DND-41 (cell line): ENCODE measurements at regions not wholly inside any gene's neighbourhood (a gene's known extent, or its start where the extent isn't known, plus 50 kb on each side); places are given as distances from the start of the nearest gene placed in this dataset.
"Not testable (repeated sequence)": the region's sequence is repeated elsewhere in the genome, so short reads cannot be mapped to it uniquely, and the experiment has no call there.

Experiments
- ATAC-seq: fragments of 200-7000 bp; cut with Tn5 transposase; 3 replicates; pipeline ENCODE4 v1.9.1; 2021; ENCODE audit warnings: low read depth; ENCODE audit not compliant: insufficient read depth
- DNase-seq: peaks from one replicate; pipeline ENCODE4 v3.0.0-alpha.2; 2020
- H2AFZ ChIP-seq: 2 replicates; pipeline ENCODE4 v1.6.0; 2012; ENCODE audit warnings: low read depth, low read length
- H3K27ac ChIP-seq: 2 replicates; pipeline ENCODE4 v1.5.1; 2012; ENCODE audit warnings: low read length, inconsistent platforms
- H3K27me3 ChIP-seq: fragments of 200-600 bp; sonication (generic); 2 replicates; pipeline ENCODE4 v1.6.0; 2012; ENCODE audit warnings: low read length, mild to moderate bottlenecking, inconsistent platforms; ENCODE audit not compliant: insufficient read depth, poor library complexity
- H3K36me3 ChIP-seq: 2 replicates; pipeline ENCODE4 v1.5.1; 2012; ENCODE audit warnings: low read length, inconsistent platforms; ENCODE audit not compliant: insufficient read depth
- H3K4me1 ChIP-seq: 2 replicates; pipeline ENCODE4 v1.5.1; 2012; ENCODE audit warnings: mild to moderate bottlenecking, low read length; ENCODE audit not compliant: insufficient read depth
- H3K4me2 ChIP-seq: 2 replicates; pipeline ENCODE4 v1.6.0; 2012; ENCODE audit warnings: mild to moderate bottlenecking, moderate library complexity, low read length, inconsistent platforms; ENCODE audit not compliant: insufficient read depth
- H3K4me3 ChIP-seq, 2 experiments: fragments of 200-600 bp in 1 of 2; shearing (Covaris generic) in 1 of 2; 2 replicates each; pipeline ENCODE4 v1.5.1; 2012 to 2016; ENCODE audit warnings: inconsistent platforms in 2 of 2, low read length in 2 of 2, mild to moderate bottlenecking in 2 of 2, low read depth in 1 of 2, moderate library complexity in 1 of 2
- H3K79me2 ChIP-seq: 2 replicates; pipeline ENCODE4 v1.6.0; 2012; ENCODE audit warnings: low read length, inconsistent platforms; ENCODE audit not compliant: insufficient read depth
- H3K9ac ChIP-seq: 2 replicates; pipeline ENCODE4 v1.6.0; 2012; ENCODE audit warnings: low read depth, mild to moderate bottlenecking, inconsistent platforms, low read length, moderate library complexity
- H3K9me3 ChIP-seq: 2 replicates; pipeline ENCODE4 v1.5.1; 2012; ENCODE audit warnings: low read length, moderate library complexity, mild to moderate bottlenecking, inconsistent platforms; ENCODE audit not compliant: insufficient read depth, severe bottlenecking
- H4K20me1 ChIP-seq: 2 replicates; pipeline ENCODE4 v1.6.0; 2012; ENCODE audit warnings: low read length; ENCODE audit not compliant: insufficient read depth
- CTCF ChIP-seq: IDR thresholded peaks from 2 replicates; pipeline ENCODE4 v1.5.1; 2012; ENCODE audit warnings: borderline replicate concordance, low read length, moderate library complexity, mild to moderate bottlenecking; ENCODE audit not compliant: poor library complexity, severe bottlenecking; ENCODE audit errors: extremely low read depth
- EZH2 ChIP-seq: IDR thresholded peaks from 3 replicates; pipeline ENCODE4 v1.6.1; 2012; ENCODE audit warnings: borderline replicate concordance, low read depth, mild to moderate bottlenecking, moderate library complexity, low read length, inconsistent platforms; ENCODE audit not compliant: severe bottlenecking

- Histone ChIP-seq H3K4me2 (no peak overlapping the region), H3K27me3 (no peaks in the 10 kb centered on the region), H3K36me3 (no peaks in the 10 kb centered on the region), H3K9ac (no peak overlapping the region), H4K20me1 (no peaks in the 10 kb centered on the region), H3K4me3 (no peak overlapping the region), H3K27ac (no peak overlapping the region), H3K4me1 (no peaks in the 10 kb centered on the region), H2AFZ (no peak overlapping the region), H3K79me2 (no peaks in the 10 kb centered on the region), H3K9me3 (no peaks in the 10 kb centered on the region)
- DNase-seq (no peak), ATAC-seq (no peak)
- TF ChIP-seq CTCF: no peak
- no peak for TF ChIP-seq EZH2
Observed at GRCh38 chr18:10249270-10249669, 205.2 kb upstream of the APCDD1 start.

- Histone ChIP-seq H3K27me3 (no peaks in the 10 kb centered on the region), H3K79me2 (no peaks in the 10 kb centered on the region), H3K4me2 (no peak overlapping the region), H3K9ac (no peak overlapping the region), H3K9me3 (no peaks in the 10 kb centered on the region), H4K20me1 (no peaks in the 10 kb centered on the region), H2AFZ (no peak overlapping the region), H3K4me1 (no peaks in the 10 kb centered on the region), H3K36me3 (no peaks in the 10 kb centered on the region), H3K27ac (no peak overlapping the region), H3K4me3 (no peak overlapping the region)
- TF ChIP-seq CTCF: no peak
- TF ChIP-seq EZH2: no peak
- no peak for ATAC-seq
- no peak for DNase-seq
Observed at GRCh38 chr18:10249801-10250200, 204.6 kb upstream of the APCDD1 start.

GRCh38 chr18:10252494-10252893 is 201.9 kb upstream of the APCDD1 start:
- Histone ChIP-seq H3K27ac (no peak overlapping the region), H3K4me2 (no peak overlapping the region), H2AFZ (no peak overlapping the region), H3K4me1 (no peaks in the 10 kb centered on the region), H3K4me3 (no peak overlapping the region), H3K27me3 (no peaks in the 10 kb centered on the region), H4K20me1 (no peaks in the 10 kb centered on the region), H3K79me2 (no peaks in the 10 kb centered on the region), H3K36me3 (no peaks in the 10 kb centered on the region), H3K9me3 (no peaks in the 10 kb centered on the region), H3K9ac (no peak overlapping the region)
- ATAC-seq (no peak), DNase-seq (no peak)
- no peak for TF ChIP-seq CTCF
- no peak for TF ChIP-seq EZH2

GRCh38 chr18:10252952-10253705 is 201.3 kb upstream of the APCDD1 start:
- no peaks in the 10 kb centered on the region for H3K9me3 ChIP-seq
- H3K9ac ChIP-seq: no peak overlapping the region
- H3K36me3 ChIP-seq: no peaks in the 10 kb centered on the region
- no peaks in the 10 kb centered on the region for H3K27me3 ChIP-seq
- no peak for TF ChIP-seq CTCF
- TF ChIP-seq EZH2: no peak
- no peak overlapping the region for H2AFZ ChIP-seq
- H3K4me2 ChIP-seq: no peak overlapping the region
- H3K79me2 ChIP-seq: no peaks in the 10 kb centered on the region
- no peak for ATAC-seq
- H4K20me1 ChIP-seq: no peaks in the 10 kb centered on the region
- H3K4me1 ChIP-seq: no peaks in the 10 kb centered on the region
- no peak for DNase-seq
- no peak overlapping the region for H3K4me3 ChIP-seq
- no peak overlapping the region for H3K27ac ChIP-seq

- not testable (repeated sequence) for DNase-seq, H3K36me3 ChIP-seq, H3K79me2 ChIP-seq, H3K4me1 ChIP-seq, H3K9me3 ChIP-seq, H3K4me2 ChIP-seq, H3K27ac ChIP-seq, H4K20me1 ChIP-seq, H2AFZ ChIP-seq, ATAC-seq, H3K9ac ChIP-seq, H3K4me3 ChIP-seq, H3K27me3 ChIP-seq
Observed at GRCh38 chr18:10256276-10256675, 198.2 kb upstream of the APCDD1 start.
